GM18870 (cell line): ENCODE measurements at regions not wholly inside any gene's neighbourhood (a gene's known extent, or its start where the extent isn't known, plus 50 kb on each side); places are given as distances from the start of the nearest gene placed in this dataset.
"Not testable (repeated sequence)": the region's sequence is repeated elsewhere in the genome, so short reads cannot be mapped to it uniquely, and the experiment has no call there.

ENCODE experiments used
- ATAC-seq: cut with Tn5 transposase; IDR thresholded peaks from one replicate; pipeline ENCODE4 v1.9.1; 2021; ENCODE audit warnings: moderate library complexity; ENCODE audit not compliant: unreplicated experiment

DNA sequence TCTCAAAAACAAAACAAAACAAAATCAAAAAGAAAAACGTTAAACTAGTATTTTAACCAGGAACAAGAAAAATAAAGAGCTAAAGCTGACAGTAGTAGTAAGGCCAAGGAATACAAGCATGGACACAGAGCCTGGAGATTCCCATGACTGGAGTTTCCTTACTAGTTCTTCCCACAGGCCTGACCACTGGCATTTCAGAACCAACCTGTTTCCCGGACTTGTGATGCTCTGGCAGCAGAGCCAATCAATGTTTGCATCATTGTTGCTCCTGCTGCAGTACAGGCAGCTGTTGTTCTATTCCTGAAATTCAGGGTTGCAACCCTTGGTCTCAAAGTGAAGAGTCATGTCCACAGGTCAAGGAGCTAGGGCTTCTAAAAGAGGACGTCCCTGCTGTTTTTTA is 111.3 kb upstream of the WARS2 start:
- ATAC-seq: no peak

DNA sequence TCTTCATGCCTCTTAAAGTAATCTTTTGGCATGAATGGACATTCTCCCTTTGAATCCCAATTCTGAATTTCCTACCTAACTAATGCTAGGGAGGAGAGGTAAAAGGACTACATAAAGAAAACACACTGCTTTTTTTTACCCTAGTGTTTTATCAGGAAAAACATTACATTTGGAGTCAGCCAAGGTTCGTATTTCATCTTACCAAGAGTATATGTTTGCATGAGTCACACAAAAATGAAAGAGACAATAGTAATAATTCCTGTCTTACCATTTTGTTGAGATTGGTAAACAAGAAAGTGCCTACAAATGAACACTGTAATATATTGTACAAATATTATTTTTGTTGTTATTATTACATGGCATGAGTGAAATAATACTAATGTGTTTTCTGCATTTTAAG is 112.9 kb upstream of the WARS2 start:
- ATAC-seq: no peak

- ATAC-seq: no peak
Observed at GRCh38 chr1:119254067-119254720, 113.7 kb upstream of the WARS2 start.

GRCh38 chr1:119256089-119256488 is 112.5 kb upstream of the HAO2 start:
- not testable (repeated sequence) for ATAC-seq

GRCh38 chr1:119260506-119260905 is 108.1 kb upstream of the HAO2 start:
- no peak for ATAC-seq

- peak; percentile 97 for ATAC-seq
Observed at GRCh38 chr1:119266386-119266785, 102.2 kb upstream of the HAO2 start.

- no peak for ATAC-seq
Observed at GRCh38 chr1:119266858-119267257, 101.7 kb upstream of the HAO2 start.

GRCh38 chr1:119267288-119267687 is 101.3 kb upstream of the HAO2 start:
- ATAC-seq: not testable (repeated sequence)

DNA sequence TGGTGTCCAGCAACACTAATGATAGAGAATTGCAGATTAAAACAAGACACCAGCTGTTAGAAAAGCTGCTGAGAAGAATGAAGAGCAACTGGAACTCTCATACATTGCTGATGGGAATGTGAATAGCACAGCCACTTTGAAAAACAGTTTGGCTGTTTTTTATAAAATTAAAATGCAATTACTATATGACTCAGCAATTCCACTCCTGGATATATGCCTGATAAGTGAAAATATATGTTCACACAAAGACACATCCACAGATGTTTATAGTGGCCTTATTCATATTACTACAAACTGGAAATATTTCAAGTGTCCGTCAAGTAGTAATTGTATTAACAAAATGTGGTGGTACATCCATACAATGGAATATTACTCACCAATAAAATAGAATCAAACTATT is 99.7 kb upstream of the HAO2 start:
- ATAC-seq: no peak

DNA sequence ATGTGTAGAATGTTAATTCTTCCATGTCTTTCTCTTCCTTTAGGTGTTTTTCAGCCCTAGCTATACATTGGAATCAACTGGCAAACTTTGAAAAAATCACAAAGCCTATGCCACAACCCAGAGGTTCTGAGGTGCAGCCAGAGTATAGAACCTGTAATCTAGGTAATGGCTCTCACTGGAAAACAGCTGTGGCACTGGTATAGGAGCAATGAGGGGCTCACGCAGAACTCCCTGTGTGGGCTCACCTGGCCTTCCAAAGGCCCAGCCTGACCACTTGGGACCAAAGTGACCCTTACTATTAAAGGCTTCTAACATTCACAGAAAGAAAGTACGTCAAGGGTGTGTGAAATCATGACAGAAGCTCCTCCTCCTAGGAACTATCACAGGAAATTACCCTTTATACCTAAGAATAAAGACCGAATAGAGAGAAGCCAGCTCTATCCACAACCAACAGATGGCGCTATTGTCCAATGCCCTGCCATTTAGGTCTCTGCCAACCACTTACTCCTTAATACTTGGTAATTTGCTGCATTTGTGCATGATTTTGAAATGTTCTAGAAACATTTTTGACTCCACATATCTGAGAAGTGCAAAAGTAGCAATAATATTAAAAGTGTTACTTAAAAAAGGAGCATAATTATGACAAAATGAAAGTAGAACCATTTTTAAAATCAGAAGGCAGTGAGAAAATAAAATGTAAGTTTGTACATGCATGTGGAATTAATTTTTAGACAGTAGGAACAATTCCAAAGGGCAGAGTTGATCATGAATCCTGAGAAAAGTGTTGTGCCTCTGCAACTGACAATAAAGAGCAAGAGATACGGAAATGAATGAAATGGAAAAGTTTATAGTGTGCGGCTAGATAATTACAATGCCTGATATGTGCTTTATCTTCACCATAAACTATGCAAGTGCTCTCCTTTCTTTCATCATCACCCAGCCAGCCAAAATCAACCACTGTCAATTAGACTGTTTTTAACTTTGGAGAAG is 93.1 kb upstream of the HAO2 start:
- ATAC-seq: no peak

GRCh38 chr1:119276558-119276957 is 92.0 kb upstream of the HAO2 start:
- ATAC-seq: no peak

DNA sequence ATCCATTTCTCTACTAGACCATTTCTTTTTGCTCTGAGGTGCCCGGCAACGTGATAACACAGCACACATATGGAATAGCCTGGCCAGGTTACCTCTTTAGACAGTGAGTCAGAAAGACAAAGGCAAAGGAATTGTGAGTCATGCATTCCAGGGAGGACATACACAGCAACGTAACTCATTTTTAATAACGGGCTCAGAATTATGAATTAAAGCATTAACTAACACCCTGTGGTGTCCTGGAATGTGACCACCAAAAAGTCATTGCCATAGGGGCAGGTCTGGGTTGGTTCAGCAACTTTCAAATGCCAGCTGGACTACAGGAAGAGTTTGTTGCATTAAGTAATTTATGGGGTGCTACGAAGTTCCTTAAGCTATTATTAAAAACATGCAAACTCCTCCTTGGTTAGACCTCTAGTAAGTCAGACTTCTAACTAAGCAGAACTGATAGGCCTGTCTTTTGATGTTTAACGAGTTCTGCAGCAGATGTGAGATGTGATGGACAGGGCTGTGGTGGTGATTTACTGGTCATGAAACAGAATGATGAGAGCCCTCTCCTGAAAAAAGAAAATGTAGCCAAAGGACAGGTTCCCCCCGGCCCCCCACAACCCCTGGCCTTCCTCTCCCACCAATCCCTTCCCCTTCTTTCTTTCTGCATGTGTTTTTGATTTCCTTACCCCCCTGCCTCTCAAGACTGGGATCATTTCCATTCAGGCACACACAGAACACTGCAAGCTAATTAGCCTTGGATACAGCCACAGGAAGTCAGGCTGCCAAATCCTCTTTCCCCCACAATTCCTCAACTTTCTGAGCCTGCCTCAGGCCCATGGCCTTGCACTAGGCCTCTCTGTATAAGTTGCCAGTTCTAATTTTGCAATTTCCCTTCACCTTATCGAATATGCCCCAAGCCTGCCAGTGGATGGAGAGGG is 88.9 kb upstream of the HAO2 start:
- no peak for ATAC-seq

- ATAC-seq: no peak
Observed at GRCh38 chr1:119285482-119285881, 83.1 kb upstream of the HAO2 start.

- peak; percentile 69 for ATAC-seq
Observed at GRCh38 chr1:119286587-119287181, 81.9 kb upstream of the HAO2 start.

DNA sequence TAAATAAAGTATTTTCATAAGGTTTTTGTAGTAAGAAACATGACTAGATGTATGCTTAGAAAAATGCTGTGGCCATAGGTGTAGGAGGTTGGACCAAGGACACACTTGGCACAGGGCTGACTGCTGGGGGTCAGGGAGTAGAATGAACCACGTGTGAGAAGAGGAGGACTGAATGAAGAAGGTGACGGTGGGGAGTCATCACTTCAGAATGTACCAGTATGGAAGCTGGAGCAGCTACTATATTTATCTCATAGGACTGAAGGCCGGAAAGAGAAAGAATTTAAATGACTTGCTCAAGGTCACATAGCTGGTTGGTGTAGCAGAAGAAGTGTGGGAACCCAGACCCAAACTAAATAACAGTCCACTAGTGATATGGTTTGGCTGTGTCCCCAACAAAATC is 79.8 kb upstream of the HAO2 start:
- no peak for ATAC-seq

DNA sequence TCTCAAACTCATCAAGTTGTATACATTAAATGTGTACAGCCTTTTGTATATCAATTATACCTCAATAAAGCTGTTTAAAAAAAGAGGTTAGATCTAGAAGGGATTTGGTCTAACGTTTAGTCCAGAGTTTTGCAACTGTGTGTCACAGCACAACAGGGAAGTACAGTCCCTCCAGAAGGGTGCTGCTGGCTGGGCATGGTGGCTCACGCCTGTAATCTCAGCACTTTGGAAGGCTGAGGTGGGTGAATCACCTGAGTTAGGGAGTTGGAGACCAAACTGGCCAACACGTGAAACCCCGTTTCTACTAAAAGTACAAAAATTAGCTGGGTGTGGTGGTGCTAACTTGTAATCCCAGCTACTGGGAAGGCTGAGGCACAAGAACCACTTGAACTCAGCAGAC is 78.3 kb upstream of the HAO2 start:
- ATAC-seq: no peak

- no peak for ATAC-seq
Observed at GRCh38 chr1:119291611-119292206, 76.9 kb upstream of the HAO2 start.

DNA sequence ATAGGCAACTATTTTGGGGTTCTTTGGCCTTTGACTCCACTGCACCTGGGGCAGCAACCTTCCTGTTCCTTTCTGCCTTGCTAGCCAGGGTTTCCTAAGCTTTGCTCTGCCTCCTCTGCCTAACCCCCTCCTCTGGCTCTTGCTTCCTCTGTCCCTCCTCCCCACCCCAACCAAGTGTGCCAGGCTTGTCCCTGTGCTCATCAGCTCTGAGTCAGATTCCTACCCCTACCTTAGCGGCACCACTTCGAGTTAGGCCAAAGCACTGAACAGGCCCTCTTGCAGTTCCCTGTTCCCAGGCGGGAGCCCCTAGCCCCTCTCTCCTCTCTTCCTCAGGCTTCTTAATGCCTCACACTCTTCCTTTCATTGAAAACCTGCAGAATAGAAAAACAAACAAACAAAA is 74.8 kb upstream of the HAO2 start:
- no peak for ATAC-seq

GRCh38 chr1:119294199-119294598 is 74.4 kb upstream of the HAO2 start:
- no peak for ATAC-seq

- ATAC-seq: no peak
Observed at GRCh38 chr1:119294722-119295121, 73.9 kb upstream of the HAO2 start.
